ENCODE measurements at regions not wholly inside any gene's neighbourhood (a gene's known extent, or its start where the extent isn't known, plus 50 kb on each side); places are given as distances from the start of the nearest gene placed in this dataset.

DNA sequence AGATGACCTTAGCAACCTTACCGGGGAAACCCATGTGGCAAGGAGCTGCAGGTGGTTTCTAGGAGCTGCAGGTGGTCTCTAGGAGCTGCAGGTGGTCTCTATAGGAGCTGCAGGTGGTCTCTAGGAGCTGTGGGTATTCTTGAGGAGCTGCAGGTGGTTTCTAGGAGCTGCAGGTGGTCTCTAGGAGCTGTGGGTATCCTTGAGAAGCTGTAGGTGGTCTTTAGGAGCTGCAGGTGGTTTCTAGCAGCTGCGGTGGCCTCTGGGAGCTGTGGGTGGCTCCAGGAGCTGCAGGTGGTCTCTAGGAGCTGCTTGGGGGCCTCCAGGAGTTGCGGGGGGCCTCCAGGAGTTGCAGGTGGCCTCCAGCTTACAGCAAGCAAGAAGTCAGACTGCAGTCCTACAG lies 997.5 kb downstream of the TBC1D22A start:
- no peaks in the 10 kb centered on the region for H3K36me3 ChIP-seq (replicated peaks in 1 of 2)
- intact Hi-C loops (cut with DNase I), result no loop called here
- peaks cover 5% of the 10 kb centered on the region for H3K27me3 ChIP-seq
- H3K4me3 ChIP-seq, result no peak overlapping the region
- no peaks in the 10 kb centered on the region for H3K4me1 ChIP-seq (replicated peaks in 1 of 2)
- no peak overlapping the region for H3K27ac ChIP-seq
- H3K9me3 ChIP-seq (replicated peaks in 1 of 3), result no peaks in the 10 kb centered on the region
- 60 to 92% (median 79%) methylated on average over 2 to 3 of the region's 3 CpGs for WGBS, 4 donors
- TF ChIP-seq, protein P1, sequence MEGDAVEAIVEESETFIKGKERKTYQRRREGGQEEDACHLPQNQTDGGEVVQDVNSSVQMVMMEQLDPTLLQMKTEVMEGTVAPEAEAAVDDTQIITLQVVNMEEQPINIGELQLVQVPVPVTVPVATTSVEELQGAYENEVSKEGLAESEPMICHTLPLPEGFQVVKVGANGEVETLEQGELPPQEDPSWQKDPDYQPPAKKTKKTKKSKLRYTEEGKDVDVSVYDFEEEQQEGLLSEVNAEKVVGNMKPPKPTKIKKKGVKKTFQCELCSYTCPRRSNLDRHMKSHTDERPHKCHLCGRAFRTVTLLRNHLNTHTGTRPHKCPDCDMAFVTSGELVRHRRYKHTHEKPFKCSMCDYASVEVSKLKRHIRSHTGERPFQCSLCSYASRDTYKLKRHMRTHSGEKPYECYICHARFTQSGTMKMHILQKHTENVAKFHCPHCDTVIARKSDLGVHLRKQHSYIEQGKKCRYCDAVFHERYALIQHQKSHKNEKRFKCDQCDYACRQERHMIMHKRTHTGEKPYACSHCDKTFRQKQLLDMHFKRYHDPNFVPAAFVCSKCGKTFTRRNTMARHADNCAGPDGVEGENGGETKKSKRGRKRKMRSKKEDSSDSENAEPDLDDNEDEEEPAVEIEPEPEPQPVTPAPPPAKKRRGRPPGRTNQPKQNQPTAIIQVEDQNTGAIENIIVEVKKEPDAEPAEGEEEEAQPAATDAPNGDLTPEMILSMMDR (IDR thresholded peaks at IDR 0.05), result no peak
- no peak for TF ChIP-seq POLR2A (IDR thresholded peaks at IDR 0.05)
- DNase-seq, result no peak

DNA sequence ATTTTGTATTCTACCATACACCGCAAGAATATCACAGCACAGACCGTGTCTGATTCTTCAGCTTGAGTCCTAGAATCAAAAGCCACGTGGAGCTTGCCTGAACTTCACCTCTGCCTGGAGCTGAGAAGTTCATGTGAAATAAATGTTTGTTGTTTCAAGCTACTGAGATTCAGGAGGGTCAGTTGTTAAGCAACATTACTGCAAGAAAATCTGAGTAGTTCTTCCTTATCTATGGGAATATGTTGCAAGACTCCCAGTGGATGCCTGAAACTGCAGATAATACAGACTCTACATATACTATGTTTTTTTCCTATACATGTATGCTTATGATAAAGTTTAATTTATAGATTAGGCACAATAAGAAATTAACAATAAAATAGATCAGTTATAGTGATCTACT lies 995.3 kb downstream of the TBC1D22A start:
- intact Hi-C loops (cut with DNase I), result no loop called here
- 28 to 67% (median 58%) methylated on average over 3 of the region's 3 CpGs for WGBS, 4 donors
- Histone ChIP-seq H3K36me3 (replicated peaks in 1 of 2) (no peaks in the 10 kb centered on the region), H3K9me3 (replicated peaks in 1 of 3) (no peaks in the 10 kb centered on the region), H3K4me1 (replicated peaks in 1 of 2) (no peaks in the 10 kb centered on the region), H3K4me3 (no peak overlapping the region), H3K27ac (no peak overlapping the region), H3K27me3 (no peaks in the 10 kb centered on the region)
- DNase-seq, result no peak
- TF ChIP-seq, protein P1 (IDR thresholded peaks at IDR 0.05), result no peak
- no peak for TF ChIP-seq POLR2A (IDR thresholded peaks at IDR 0.05)

DNA sequence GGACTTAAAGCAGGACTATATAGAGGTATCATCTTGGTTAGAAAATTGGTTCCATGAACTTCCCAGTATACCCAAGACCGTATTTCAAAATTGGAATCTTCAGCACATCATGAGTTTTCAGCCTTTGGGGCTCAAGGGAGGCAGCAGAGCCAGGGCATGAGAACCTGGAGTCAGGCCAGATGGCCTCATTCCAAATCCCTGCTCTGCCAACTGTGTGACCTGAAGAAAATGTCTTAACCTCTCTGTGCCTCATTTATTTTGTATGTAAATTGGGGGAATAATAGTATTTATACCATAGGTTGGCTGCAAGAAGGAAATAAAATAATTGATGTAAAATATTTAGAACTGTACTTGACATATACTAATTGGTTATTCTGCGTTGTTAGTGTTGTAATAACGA lies 987.6 kb downstream of the TBC1D22A start:
- Histone ChIP-seq H3K27ac (no peak overlapping the region), H3K4me3 (no peak overlapping the region), H3K36me3 (replicated peaks in 1 of 2) (no peaks in the 10 kb centered on the region), H3K4me1 (replicated peaks in 1 of 2) (no peaks in the 10 kb centered on the region), H3K27me3 (no peaks in the 10 kb centered on the region), H3K9me3 (replicated peaks in 1 of 3) (no peaks in the 10 kb centered on the region)
- intact Hi-C loops (cut with DNase I), result no loop called here
- 81 to 86% (median 84%) methylated on average over 3 of the region's 3 CpGs for WGBS, 4 donors
- TF ChIP-seq POLR2A (IDR thresholded peaks at IDR 0.05), result no peak
- TF ChIP-seq, protein P1 (IDR thresholded peaks at IDR 0.05), result no peak
- DNase-seq, result no peak

DNA sequence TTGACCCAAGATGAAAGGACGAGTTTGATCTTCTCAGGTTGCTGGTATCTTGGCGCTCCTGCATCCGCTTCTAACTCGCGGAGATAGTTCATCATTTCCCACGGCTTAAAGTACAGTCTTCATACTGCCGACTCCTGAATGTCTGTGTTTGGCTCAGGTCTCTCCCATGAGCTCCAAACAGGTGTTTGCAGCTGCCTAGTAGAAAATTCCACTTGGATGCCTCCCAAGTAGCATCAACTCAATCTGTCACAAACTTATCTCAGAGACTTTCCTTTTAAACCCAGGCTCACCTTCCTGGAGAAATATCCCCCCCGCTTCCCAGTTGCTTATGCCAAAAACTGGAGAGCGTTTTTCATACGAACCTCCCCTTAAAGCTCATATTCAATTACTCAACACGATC lies 986.5 kb downstream of the TBC1D22A start:
- intact Hi-C loops (cut with DNase I), result no loop called here
- no peak for DNase-seq
- WGBS, 4 donors, result 61 to 78% (median 71%) methylated on average over 11 of the region's 11 CpGs
- H3K27ac ChIP-seq, result no peak overlapping the region
- no peak overlapping the region for H3K4me3 ChIP-seq
- no peaks in the 10 kb centered on the region for H3K36me3 ChIP-seq (replicated peaks in 1 of 2)
- no peaks in the 10 kb centered on the region for H3K4me1 ChIP-seq (replicated peaks in 1 of 2)
- TF ChIP-seq POLR2A (IDR thresholded peaks at IDR 0.05), result no peak
- H3K27me3 ChIP-seq, result no peaks in the 10 kb centered on the region
- H3K9me3 ChIP-seq (replicated peaks in 1 of 3), result no peaks in the 10 kb centered on the region

DNA sequence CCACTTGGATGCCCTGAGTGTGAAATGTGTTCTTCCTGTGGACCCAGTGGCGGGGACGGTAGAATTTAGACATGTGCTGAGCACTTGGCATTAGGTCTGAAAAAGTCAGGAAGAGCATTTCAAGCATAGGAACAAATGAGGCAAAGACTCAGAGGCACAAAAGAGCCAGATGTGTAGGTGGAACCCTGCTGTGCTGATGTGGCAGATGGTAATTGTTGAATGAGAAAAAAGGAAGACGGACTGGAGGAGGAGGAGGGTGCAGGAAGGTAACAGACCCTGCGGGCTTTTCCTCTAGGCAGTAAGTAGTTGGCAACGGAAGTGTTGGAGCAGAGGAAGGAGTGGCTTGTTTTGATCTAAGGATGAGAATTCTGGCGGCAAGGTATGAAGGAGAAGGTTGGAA lies 985.8 kb downstream of the TBC1D22A start:
- 32 to 52% (median 42%) methylated on average over 6 of the region's 6 CpGs for WGBS, 4 donors
- H3K4me1 ChIP-seq (replicated peaks in 1 of 2), result no peaks in the 10 kb centered on the region
- no peaks in the 10 kb centered on the region for H3K27me3 ChIP-seq
- H3K27ac ChIP-seq, result no peak overlapping the region
- no peaks in the 10 kb centered on the region for H3K9me3 ChIP-seq (replicated peaks in 1 of 3)
- no peak overlapping the region for H3K4me3 ChIP-seq
- TF ChIP-seq POLR2A (IDR thresholded peaks at IDR 0.05), result no peak
- H3K36me3 ChIP-seq (replicated peaks in 1 of 2), result no peaks in the 10 kb centered on the region
- intact Hi-C loops (cut with DNase I), result no loop called here
- no peak for DNase-seq

Measured in adrenal gland (tissue), 9 donors.